OCI-LY7 (cell line): ENCODE measurements at regions not wholly inside any gene's neighbourhood (a gene's known extent, or its start where the extent isn't known, plus 50 kb on each side); places are given as distances from the start of the nearest gene placed in this dataset.

ENCODE experiments used
- BruUV-seq: library from RNA; stranded (reverse); fragments of 400-500 nt; replicated peaks from 2 replicates; lab custom pipeline; 2021; lab: Mats Ljungman, UMichigan
- CTCF ChIA-PET: fragments of 300-600 bp; sonication (Branson Sonifier 250); formaldehyde crosslinking; loops from one replicate; lab custom pipeline; 2022; ENCODE audit warnings: antibody characterized with exemption; ENCODE audit not compliant: unreplicated experiment; lab: Charles Lee
- POLR2A ChIA-PET: fragments of 300-600 bp; sonication (Branson Sonifier 250); formaldehyde crosslinking; loops from one replicate; lab custom pipeline; 2022; ENCODE audit warnings: antibody characterized with exemption; lab: Charles Lee
- DNase-seq: peaks from one replicate; pipeline ENCODE4 v3.0.0-alpha.2; 2015; ENCODE audit warnings: low spot score
- H2AFZ ChIP-seq: fragments of 200-600 bp; sonication (generic), shearing (Covaris generic); 2 replicates; pipeline ENCODE4 v1.6.1; 2014; ENCODE audit warnings: mild to moderate bottlenecking, antibody characterized with exemption, low read length, moderate library complexity
- H3K27ac ChIP-seq: fragments of 200-600 bp; sonication (generic); 2 replicates; pipeline ENCODE4 v1.5.1; 2014; ENCODE audit warnings: mixed run types, low read depth, mild to moderate bottlenecking, moderate library complexity, low read length, inconsistent platforms; ENCODE audit not compliant: poor library complexity, severe bottlenecking
- H3K36me3 ChIP-seq: fragments of 200-600 bp; sonication (generic); 2 replicates; pipeline ENCODE4 v1.6.1; 2014; ENCODE audit warnings: mild to moderate bottlenecking, antibody characterized with exemption, low read length, moderate library complexity, mixed read lengths; ENCODE audit not compliant: insufficient read depth
- H3K4me1 ChIP-seq: fragments of 200-600 bp; sonication (generic); 2 replicates; pipeline ENCODE4 v1.5.1; 2014; ENCODE audit warnings: mild to moderate bottlenecking, low read length; ENCODE audit not compliant: insufficient read depth, poor library complexity, severe bottlenecking
- H3K4me2 ChIP-seq: fragments of 200-600 bp; sonication (generic); 2 replicates; pipeline ENCODE4 v1.6.1; 2014; ENCODE audit warnings: mild to moderate bottlenecking, low read length
- H3K4me3 ChIP-seq: fragments of 200-600 bp; sonication (generic); 2 replicates; pipeline ENCODE4 v1.5.1; 2014; ENCODE audit warnings: mild to moderate bottlenecking, low read depth, low read length; ENCODE audit not compliant: poor library complexity, severe bottlenecking
- H3K79me2 ChIP-seq: fragments of 200-600 bp; sonication (generic); 2 replicates; pipeline ENCODE4 v1.6.1; 2016; ENCODE audit warnings: low read depth, mild to moderate bottlenecking, low read length, moderate library complexity, mixed read lengths; ENCODE audit not compliant: insufficient read depth
- H3K9me2 ChIP-seq: fragments of 200-600 bp; sonication (generic); 2 replicates; pipeline ENCODE4 v1.6.1; 2016; ENCODE audit warnings: mild to moderate bottlenecking, low read length, mixed read lengths; ENCODE audit not compliant: insufficient read depth
- H3K9me3 ChIP-seq: fragments of 200-600 bp; sonication (generic); 2 replicates; pipeline ENCODE4 v1.6.1; 2014; ENCODE audit warnings: mild to moderate bottlenecking, mixed run types, low read length, mixed read lengths
- H4K20me1 ChIP-seq: fragments of 200-600 bp; sonication (generic); 2 replicates; pipeline ENCODE4 v1.6.1; 2014; ENCODE audit warnings: mild to moderate bottlenecking, antibody characterized with exemption, low read length, moderate library complexity, mixed read lengths; ENCODE audit not compliant: insufficient read depth
- EZH2phosphoT487 ChIP-seq: fragments of 200-600 bp; sonication (generic); IDR thresholded peaks from 2 replicates; pipeline ENCODE4 v1.6.1; 2018; ENCODE audit warnings: low read depth, borderline replicate concordance, mild to moderate bottlenecking, mixed run types, antibody characterized with exemption, low read length, moderate library complexity, mixed read lengths
- intact Hi-C: fragments of 100-400 bp; cut with micrococcal nuclease; formaldehyde crosslinking; loops from one replicate; pipeline ENCODE4 v1.10.0; 2022; ENCODE audit not compliant: unreplicated experiment
- TF ChIP-seq, protein P1 (sequence below): fragments of 200-600 bp; sonication (generic); conservative IDR thresholded peaks from 2 replicates; pipeline ENCODE4 v1.5.1; 2014; ENCODE audit warnings: mild to moderate bottlenecking, antibody characterized with exemption, low read length, moderate library complexity, mixed read lengths

GRCh38 chr18:70414315-70414900 lies 125.6 kb downstream of the SOCS6 start:
- no peaks in the 10 kb centered on the region for H3K79me2 ChIP-seq
- no peak for DNase-seq
- ChIA-PET POLR2A (interaction anchor here (0.6 kb wide), 1 partner anchor 23 kb away, joined by 4 read pairs; no protein-coding TSS in a partner anchor), CTCF (no interaction called here)
- H3K9me2 ChIP-seq, result no peaks in the 10 kb centered on the region
- H3K27ac ChIP-seq, result no peak overlapping the region
- TF ChIP-seq, protein P1, sequence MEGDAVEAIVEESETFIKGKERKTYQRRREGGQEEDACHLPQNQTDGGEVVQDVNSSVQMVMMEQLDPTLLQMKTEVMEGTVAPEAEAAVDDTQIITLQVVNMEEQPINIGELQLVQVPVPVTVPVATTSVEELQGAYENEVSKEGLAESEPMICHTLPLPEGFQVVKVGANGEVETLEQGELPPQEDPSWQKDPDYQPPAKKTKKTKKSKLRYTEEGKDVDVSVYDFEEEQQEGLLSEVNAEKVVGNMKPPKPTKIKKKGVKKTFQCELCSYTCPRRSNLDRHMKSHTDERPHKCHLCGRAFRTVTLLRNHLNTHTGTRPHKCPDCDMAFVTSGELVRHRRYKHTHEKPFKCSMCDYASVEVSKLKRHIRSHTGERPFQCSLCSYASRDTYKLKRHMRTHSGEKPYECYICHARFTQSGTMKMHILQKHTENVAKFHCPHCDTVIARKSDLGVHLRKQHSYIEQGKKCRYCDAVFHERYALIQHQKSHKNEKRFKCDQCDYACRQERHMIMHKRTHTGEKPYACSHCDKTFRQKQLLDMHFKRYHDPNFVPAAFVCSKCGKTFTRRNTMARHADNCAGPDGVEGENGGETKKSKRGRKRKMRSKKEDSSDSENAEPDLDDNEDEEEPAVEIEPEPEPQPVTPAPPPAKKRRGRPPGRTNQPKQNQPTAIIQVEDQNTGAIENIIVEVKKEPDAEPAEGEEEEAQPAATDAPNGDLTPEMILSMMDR, result no peak
- no peak for TF ChIP-seq EZH2phosphoT487
- H3K4me3 ChIP-seq, result no peak overlapping the region
- no peaks in the 10 kb centered on the region for H3K36me3 ChIP-seq
- intact Hi-C loops, result no loop called here
- H3K4me2 ChIP-seq, result no peak overlapping the region
- BruUV-seq, result no TSS peak
- no peaks in the 10 kb centered on the region for H3K4me1 ChIP-seq
- no peak overlapping the region for H2AFZ ChIP-seq
- no peaks in the 10 kb centered on the region for H4K20me1 ChIP-seq
- no peaks in the 10 kb centered on the region for H3K9me3 ChIP-seq

- Histone ChIP-seq H3K9me3 (no peaks in the 10 kb centered on the region), H3K4me3 (no peak overlapping the region), H3K9me2 (no peaks in the 10 kb centered on the region), H4K20me1 (no peaks in the 10 kb centered on the region), H3K4me2 (no peak overlapping the region), H2AFZ (no peak overlapping the region), H3K27ac (no peak overlapping the region), H3K79me2 (no peaks in the 10 kb centered on the region), H3K4me1 (no peaks in the 10 kb centered on the region), H3K36me3 (no peaks in the 10 kb centered on the region)
- intact Hi-C loops, result no loop called here
- BruUV-seq, result no TSS peak
- ChIA-PET POLR2A (interaction anchor here (0.6 kb wide), 1 partner anchor 35 kb away, joined by 3 read pairs; no protein-coding TSS in a partner anchor), CTCF (no interaction called here)
- TF ChIP-seq, protein P1, result no peak
- TF ChIP-seq EZH2phosphoT487, result no peak
- DNase-seq, result no peak
These were observed 124.6 kb downstream of the SOCS6 start for GRCh38 chr18:70413455-70413854.

DNA sequence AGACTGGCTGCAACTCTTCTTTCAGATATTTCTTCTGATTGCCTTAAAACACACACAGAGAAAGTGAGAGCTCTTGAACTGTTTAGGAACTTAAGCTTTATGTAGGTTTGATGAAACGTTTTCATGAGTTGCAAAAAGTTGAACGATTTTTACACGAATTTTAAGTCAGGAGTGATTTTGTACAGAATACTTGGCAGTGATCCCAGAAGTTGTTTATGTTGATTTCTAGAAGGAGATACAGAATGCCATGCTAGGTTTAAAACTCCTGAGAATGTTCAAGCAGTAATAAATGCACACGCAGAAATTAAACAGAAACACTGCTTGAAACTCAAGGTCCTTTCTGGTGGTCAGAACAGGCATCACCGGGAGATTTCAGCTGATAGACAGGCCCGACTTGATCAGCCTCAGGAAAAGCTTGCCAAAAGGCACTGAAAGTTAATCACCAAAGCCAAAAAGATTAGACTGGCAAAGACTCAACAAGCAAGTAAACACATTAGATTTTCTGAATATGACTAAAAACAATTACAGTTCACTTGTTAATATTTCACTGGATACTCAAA lies 123.1 kb downstream of the SOCS6 start:
- no peaks in the 10 kb centered on the region for H3K4me1 ChIP-seq
- no peaks in the 10 kb centered on the region for H3K9me3 ChIP-seq
- H3K4me3 ChIP-seq, result no peak overlapping the region
- no peak overlapping the region for H3K27ac ChIP-seq
- H3K4me2 ChIP-seq, result no peak overlapping the region
- BruUV-seq, result no TSS peak
- TF ChIP-seq EZH2phosphoT487, result no peak
- TF ChIP-seq, protein P1, result no peak
- ChIA-PET CTCF (no interaction called here), POLR2A (no interaction called here)
- no peaks in the 10 kb centered on the region for H3K9me2 ChIP-seq
- no peak for DNase-seq
- H3K36me3 ChIP-seq, result no peaks in the 10 kb centered on the region
- intact Hi-C loops, result no loop called here
- H2AFZ ChIP-seq, result no peak overlapping the region
- no peaks in the 10 kb centered on the region for H3K79me2 ChIP-seq
- no peaks in the 10 kb centered on the region for H4K20me1 ChIP-seq
